ENCODE measurements at regions not wholly inside any gene's neighbourhood (a gene's known extent, or its start where the extent isn't known, plus 50 kb on each side); places are given as distances from the start of the nearest gene placed in this dataset.

DNA sequence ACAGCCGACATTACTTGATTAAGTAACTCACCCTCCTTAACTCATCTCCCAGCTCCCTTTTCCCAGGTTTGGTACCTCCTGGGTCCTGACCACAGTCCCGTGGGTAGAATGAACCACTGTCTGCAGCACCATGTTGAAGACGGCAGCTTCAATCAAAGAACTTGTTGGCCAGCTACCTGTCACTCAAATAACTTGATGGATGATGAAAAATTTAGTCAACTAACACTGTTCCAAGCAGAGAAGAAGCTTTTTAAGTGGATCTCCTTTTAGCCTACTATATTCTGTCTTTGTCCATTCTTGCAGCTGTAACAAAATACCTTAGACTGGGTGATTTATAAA, 138.4 kb upstream of the F3 start:
- Mint-ChIP-seq H3K4me3 (no peak overlapping the region), H3K9me3 (no peaks in the 10 kb centered on the region), H3K27me3 (ENCODE audit: low read depth) (no peaks in the 10 kb centered on the region), H3K4me1 (ENCODE audit: low read depth) (no peaks in the 10 kb centered on the region), H3K27ac (no peak overlapping the region), H3K36me3 (ENCODE audit: low read depth) (no peaks in the 10 kb centered on the region)
- DNase-seq (ENCODE audit: low spot score): no peak

DNA sequence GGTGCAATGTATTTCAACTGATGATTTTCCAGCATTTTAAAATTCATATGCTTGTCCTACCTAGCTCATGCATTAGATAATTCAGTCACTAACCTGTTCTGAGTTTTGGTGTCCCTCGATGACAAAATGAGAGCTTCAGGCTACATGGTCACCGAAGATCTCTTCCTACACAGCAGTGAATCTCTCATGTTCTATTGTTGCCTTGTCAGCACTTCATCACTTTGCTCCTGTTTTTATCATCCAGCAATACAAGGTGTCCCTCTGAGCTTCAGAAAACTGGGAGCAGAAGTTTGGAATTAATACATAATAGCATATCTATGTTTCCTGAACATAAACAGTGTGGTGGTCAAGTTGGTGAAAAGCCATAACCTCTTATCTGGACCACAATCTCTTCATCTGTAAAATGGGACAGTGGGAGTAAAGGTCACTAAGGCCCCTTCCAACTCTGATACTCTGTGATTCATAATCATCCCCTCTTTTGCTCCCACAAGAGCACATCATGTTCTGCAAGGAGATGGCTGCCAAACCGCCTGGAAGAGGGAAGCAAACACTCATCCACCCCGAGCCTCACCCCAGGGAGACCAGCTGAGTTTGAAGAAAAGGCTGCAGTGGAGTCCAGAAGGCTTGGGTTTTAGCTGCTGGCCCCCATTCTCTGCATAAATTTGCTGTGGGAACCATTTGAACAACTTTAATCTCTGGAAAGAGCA, 137.9 kb upstream of the F3 start:
- H3K36me3 Mint-ChIP-seq (ENCODE audit: low read depth): no peaks in the 10 kb centered on the region

DNA sequence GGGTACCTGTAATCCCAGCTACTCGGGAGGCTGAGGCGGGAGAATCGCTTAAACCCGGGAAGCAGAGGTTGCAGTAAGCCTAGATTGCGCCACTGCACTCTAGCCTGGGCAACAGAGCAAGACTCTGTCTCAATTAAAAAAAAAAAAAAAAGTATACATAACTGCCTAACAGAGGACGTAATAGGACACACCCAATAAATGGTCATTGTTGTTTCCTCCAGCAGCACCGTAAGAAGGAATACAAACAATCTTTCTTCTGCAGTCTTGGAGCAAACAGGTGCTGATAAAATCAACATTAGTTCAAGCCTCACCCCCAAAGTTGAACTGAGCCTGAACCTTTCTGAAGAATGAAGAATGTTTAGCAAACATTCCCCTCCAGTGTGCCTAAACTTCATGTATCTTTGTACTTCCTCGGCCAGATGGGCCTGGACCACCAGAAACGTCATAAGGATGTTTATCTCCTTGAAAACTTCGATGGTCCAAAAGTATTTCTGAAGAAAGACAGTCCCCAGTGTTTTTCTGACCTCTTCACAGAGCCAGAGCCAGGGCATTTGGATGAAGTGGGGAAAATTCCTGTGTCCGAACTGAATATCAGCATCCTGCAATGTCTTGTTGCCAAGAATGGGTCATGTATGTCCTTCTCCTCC, 136.8 kb upstream of the F3 start:
- no peak for DNase-seq (ENCODE audit: low spot score)
- no peak overlapping the region for H3K27ac Mint-ChIP-seq
- H3K27me3 Mint-ChIP-seq (ENCODE audit: low read depth): no peaks in the 10 kb centered on the region
- H3K9me3 Mint-ChIP-seq: no peaks in the 10 kb centered on the region
- no peaks in the 10 kb centered on the region for H3K36me3 Mint-ChIP-seq (ENCODE audit: low read depth)
- H3K4me1 Mint-ChIP-seq (ENCODE audit: low read depth): no peaks in the 10 kb centered on the region
- no peak overlapping the region for H3K4me3 Mint-ChIP-seq

More for the DNA sequence above, 137.9 kb upstream of the F3 start:
- Mint-ChIP-seq H3K4me1 (ENCODE audit: low read depth) (no peaks in the 10 kb centered on the region), H3K9me3 (no peaks in the 10 kb centered on the region), H3K4me3 (no peak overlapping the region), H3K27me3 (ENCODE audit: low read depth) (no peaks in the 10 kb centered on the region), H3K27ac (no peak overlapping the region)
- no peak for DNase-seq (ENCODE audit: low spot score)

DNA sequence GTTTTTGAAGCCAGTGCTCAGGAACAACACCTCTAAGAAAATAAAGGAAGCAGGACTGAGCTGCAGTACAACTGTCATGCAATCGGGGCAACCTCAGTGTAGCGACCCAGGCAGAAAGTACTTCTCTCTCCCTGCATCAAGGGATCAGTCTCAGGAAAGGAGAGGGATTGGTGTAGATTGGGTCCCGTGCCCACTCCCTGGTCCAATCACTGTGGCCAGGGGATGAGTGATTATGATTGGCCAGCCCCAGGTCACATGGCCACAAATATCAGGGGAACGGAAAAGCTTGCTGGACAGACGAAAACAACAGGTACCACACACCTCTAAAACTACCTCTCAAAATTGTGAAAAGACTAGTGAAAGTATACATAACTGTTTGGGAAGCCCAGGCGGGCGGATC, 136.2 kb upstream of the F3 start:
- H3K27ac Mint-ChIP-seq: no peak overlapping the region
- H3K4me3 Mint-ChIP-seq: no peak overlapping the region
- H3K9me3 Mint-ChIP-seq: no peaks in the 10 kb centered on the region
- no peaks in the 10 kb centered on the region for H3K4me1 Mint-ChIP-seq (ENCODE audit: low read depth)
- H3K36me3 Mint-ChIP-seq (ENCODE audit: low read depth): no peaks in the 10 kb centered on the region
- no peak for DNase-seq (ENCODE audit: low spot score)
- no peaks in the 10 kb centered on the region for H3K27me3 Mint-ChIP-seq (ENCODE audit: low read depth)

DNA sequence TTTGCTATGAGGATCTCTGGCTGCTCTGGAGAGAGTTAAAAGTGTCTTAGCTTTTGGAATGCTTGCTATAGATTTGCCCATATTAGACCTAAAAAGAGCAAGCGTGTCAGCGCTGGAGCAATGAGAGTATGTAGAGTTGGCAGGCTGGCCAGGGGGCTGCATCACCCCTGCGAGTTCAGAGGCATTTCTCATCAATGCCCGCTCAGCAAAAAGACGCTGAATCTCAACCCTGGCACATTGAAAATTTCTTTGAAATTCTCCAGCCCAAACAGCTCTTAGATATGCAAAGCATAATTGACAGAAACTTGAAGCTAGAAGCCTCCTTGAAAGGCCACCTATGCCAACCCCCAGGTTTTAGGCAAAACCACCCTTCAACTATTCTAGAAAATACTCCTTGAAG, 135.5 kb upstream of the F3 start:
- no peaks in the 10 kb centered on the region for H3K36me3 Mint-ChIP-seq (ENCODE audit: low read depth)
- no peaks in the 10 kb centered on the region for H3K9me3 Mint-ChIP-seq
- no peak for DNase-seq (ENCODE audit: low spot score)
- no peaks in the 10 kb centered on the region for H3K4me1 Mint-ChIP-seq (ENCODE audit: low read depth)
- H3K27me3 Mint-ChIP-seq (ENCODE audit: low read depth): no peaks in the 10 kb centered on the region
- H3K4me3 Mint-ChIP-seq: no peak overlapping the region
- H3K27ac Mint-ChIP-seq: no peak overlapping the region

DNA sequence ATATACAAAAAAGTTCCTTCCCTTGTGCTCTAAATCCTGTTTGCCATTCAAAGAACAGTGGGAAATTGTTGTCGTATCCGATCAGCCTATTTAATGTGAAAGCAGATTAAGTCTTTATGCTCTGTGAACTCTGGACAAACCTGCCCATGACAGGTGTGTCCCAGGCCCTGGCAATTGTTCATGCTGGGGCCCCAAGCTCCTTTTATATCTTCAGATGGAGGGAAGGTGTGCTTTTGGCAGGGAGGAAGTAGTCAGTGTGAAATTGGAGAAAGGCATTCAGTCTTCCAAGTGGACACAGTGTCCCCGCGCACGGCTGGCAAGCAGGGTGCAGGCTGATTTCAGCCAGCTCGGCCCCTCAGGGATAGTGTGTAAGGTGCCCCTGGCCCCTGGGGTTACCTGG, 135.1 kb upstream of the F3 start:
- Mint-ChIP-seq H3K9me3 (no peaks in the 10 kb centered on the region), H3K27me3 (ENCODE audit: low read depth) (no peaks in the 10 kb centered on the region), H3K27ac (no peak overlapping the region), H3K36me3 (ENCODE audit: low read depth) (no peaks in the 10 kb centered on the region), H3K4me1 (ENCODE audit: low read depth) (no peaks in the 10 kb centered on the region), H3K4me3 (no peak overlapping the region)
- DNase-seq (ENCODE audit: low spot score): no peak

DNA sequence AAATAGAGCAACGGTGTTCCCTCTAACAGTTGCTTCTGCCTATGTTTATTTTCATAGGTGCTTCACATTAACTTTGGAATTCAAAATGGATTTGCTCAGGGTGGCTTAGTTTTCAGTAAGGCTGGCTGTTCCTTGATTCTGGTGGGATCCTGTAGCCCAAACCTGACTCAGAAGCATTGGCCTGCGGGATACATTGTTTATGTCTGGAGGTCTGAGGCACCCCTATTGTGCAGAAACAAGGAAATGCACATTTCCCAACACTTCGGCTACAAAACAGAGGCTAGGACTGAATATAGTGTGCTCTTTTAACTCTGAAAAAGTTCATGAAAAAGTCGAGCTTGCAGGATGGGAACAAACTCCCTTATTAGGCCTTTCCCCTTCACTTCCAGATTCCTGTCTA, 133.8 kb upstream of the F3 start:
- Mint-ChIP-seq H3K27me3 (ENCODE audit: low read depth) (no peaks in the 10 kb centered on the region), H3K27ac (no peak overlapping the region), H3K36me3 (ENCODE audit: low read depth) (no peaks in the 10 kb centered on the region), H3K4me1 (ENCODE audit: low read depth) (no peaks in the 10 kb centered on the region), H3K9me3 (no peaks in the 10 kb centered on the region), H3K4me3 (no peak overlapping the region)
- DNase-seq (ENCODE audit: low spot score): no peak

DNA sequence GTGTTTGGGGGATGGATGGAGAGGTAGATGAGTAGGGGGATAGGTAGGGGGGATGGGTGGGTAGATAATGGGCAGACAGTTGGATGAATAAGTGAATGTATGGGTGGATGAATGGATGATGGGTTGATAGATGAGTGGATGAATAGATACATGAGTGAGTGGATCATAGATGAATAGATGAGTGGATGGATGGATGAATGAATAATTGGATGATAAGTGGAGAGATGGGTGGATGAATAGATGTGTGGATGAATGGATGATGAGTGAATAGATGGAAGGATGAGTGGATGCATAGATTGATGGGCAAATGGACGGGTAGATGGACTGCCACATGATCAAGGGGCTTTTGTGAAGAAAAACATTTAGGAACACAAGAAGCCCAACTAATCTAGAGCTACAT, 133.3 kb upstream of the F3 start:
- H3K27ac Mint-ChIP-seq: no peak overlapping the region

DNA sequence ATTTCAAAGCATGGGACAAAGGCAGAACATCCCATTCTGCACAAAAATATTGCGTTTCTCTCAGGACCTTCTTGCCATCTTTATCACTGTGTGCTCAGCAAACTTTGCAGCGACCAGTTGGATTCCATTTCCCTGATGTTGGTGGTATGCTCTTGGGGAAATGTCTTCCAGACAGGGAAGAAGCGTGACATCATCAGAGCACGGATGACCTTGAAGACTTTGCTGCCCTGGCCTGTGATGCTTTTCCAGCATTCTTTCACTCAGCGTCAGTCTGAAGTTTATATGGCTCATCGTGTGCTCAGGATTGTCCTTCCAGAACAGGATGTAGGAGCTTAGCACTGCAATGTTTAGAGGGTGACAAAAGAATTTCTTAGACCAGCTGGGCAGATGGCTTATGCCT, 131.4 kb upstream of the F3 start:
- H3K9me3 Mint-ChIP-seq: no peaks in the 10 kb centered on the region
- no peaks in the 10 kb centered on the region for H3K4me1 Mint-ChIP-seq (ENCODE audit: low read depth)
- no peak for DNase-seq (ENCODE audit: low spot score)
- no peak overlapping the region for H3K4me3 Mint-ChIP-seq
- H3K27me3 Mint-ChIP-seq (ENCODE audit: low read depth): peaks cover 6% of the 10 kb centered on the region
- H3K27ac Mint-ChIP-seq: no peak overlapping the region
- H3K36me3 Mint-ChIP-seq (ENCODE audit: low read depth): no peaks in the 10 kb centered on the region

More for the DNA sequence above, 133.3 kb upstream of the F3 start:
- Mint-ChIP-seq H3K9me3 (no peaks in the 10 kb centered on the region), H3K27me3 (ENCODE audit: low read depth) (no peaks in the 10 kb centered on the region), H3K4me1 (ENCODE audit: low read depth) (no peaks in the 10 kb centered on the region), H3K4me3 (no peak overlapping the region), H3K36me3 (ENCODE audit: low read depth) (no peaks in the 10 kb centered on the region)
- DNase-seq (ENCODE audit: low spot score): no peak

DNA sequence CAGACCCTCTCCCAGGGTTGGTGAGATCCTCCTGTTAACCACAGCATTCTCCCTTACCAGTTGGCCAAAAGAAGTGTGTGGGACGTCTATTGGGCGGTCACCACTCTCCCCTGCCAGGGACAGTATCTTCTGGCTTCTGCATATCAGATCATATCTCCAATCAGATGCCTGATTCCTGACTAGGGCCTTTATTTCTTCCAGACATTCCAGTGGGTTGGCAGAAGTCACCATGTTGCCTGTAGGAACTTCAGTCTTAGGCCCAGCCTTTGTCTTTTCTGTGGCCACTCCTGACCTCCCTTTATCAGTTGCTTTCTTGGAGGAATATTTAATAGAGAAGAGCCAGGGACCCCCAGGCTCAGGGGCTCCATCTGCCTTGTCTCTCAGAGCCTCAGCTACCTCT, 130.4 kb upstream of the F3 start:
- H3K9me3 Mint-ChIP-seq: no peaks in the 10 kb centered on the region
- H3K4me3 Mint-ChIP-seq: no peak overlapping the region
- no peak overlapping the region for H3K27ac Mint-ChIP-seq
- no peak for DNase-seq (ENCODE audit: low spot score)
- no peaks in the 10 kb centered on the region for H3K4me1 Mint-ChIP-seq (ENCODE audit: low read depth)
- no peaks in the 10 kb centered on the region for H3K36me3 Mint-ChIP-seq (ENCODE audit: low read depth)
- H3K27me3 Mint-ChIP-seq (ENCODE audit: low read depth): peaks cover 14% of the 10 kb centered on the region

DNA sequence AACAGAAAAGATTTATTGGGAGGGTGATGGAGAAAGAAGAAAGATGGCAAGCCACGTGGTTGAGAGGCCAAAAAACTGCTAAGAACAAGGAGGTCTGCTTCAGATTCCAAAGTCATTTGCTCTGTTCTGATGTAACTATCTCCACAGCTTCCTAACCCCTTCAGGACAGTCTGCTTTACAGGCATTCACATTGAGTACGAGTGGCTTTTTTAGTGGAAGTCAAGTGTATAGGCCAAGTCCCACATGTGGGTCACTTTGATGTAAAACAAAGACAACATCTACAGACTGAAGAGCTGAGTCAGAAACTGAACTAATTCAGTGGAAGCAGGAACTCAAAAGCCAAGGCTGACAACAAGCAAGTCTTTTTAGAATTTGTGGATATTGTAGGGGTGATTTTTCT, 128.7 kb upstream of the F3 start:
- H3K36me3 Mint-ChIP-seq (ENCODE audit: low read depth): no peaks in the 10 kb centered on the region
- no peak overlapping the region for H3K4me3 Mint-ChIP-seq
- peaks cover 25% of the 10 kb centered on the region for H3K27me3 Mint-ChIP-seq (ENCODE audit: low read depth)
- no peaks in the 10 kb centered on the region for H3K4me1 Mint-ChIP-seq (ENCODE audit: low read depth)
- no peak overlapping the region for H3K27ac Mint-ChIP-seq
- DNase-seq (ENCODE audit: low spot score): no peak
- H3K9me3 Mint-ChIP-seq: no peaks in the 10 kb centered on the region

DNA sequence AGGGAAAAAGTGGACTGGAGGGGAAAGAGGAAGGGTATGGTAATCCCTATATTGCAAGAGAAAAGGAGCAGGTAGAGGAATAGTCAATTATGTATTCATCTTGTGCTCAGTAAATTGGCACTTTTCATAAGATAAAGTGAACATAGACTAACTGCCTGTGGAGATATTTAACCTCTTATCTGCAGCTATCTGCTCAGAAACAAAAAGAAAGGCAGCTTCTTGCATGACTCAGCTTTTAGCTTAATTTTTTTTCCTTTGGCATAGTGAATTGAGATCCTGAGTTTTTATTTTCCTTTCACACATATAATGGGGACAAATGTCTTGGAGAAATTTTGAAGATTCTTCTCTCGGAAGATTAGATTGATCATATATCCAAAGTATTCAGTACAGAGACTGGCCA, 127.6 kb upstream of the F3 start:
- no peaks in the 10 kb centered on the region for H3K9me3 Mint-ChIP-seq
- no peaks in the 10 kb centered on the region for H3K36me3 Mint-ChIP-seq (ENCODE audit: low read depth)
- H3K27me3 Mint-ChIP-seq (ENCODE audit: low read depth): peaks cover 25% of the 10 kb centered on the region

DNA sequence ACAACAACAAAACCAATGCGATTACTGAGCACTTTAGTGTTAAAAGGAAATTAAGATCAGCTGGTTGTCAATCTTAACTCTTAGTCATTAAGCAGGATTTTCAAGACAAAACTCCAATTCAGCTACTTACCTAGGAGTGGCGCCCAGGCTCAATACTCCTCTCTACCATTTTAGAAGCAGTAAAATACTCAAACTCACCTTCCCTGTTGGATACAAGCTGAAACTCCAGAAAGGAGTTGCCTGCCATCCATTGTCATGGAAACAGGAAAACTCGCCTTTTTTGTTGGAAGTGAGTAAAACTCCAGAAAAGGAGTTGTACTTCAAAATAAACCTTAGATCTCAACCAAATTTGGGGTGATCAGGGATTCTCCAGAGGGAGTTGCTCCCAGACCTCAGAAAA, 127.0 kb upstream of the F3 start:
- Mint-ChIP-seq H3K4me1 (ENCODE audit: low read depth) (no peaks in the 10 kb centered on the region), H3K4me3 (no peak overlapping the region), H3K9me3 (no peaks in the 10 kb centered on the region), H3K27ac (no peak overlapping the region), H3K27me3 (ENCODE audit: low read depth) (peaks cover 25% of the 10 kb centered on the region), H3K36me3 (ENCODE audit: low read depth) (no peaks in the 10 kb centered on the region)
- no peak for DNase-seq (ENCODE audit: low spot score)

More for the DNA sequence above, 127.6 kb upstream of the F3 start:
- Mint-ChIP-seq H3K4me3 (no peak overlapping the region), H3K4me1 (ENCODE audit: low read depth) (no peaks in the 10 kb centered on the region), H3K27ac (no peak overlapping the region)
- DNase-seq (ENCODE audit: low spot score): no peak

DNA sequence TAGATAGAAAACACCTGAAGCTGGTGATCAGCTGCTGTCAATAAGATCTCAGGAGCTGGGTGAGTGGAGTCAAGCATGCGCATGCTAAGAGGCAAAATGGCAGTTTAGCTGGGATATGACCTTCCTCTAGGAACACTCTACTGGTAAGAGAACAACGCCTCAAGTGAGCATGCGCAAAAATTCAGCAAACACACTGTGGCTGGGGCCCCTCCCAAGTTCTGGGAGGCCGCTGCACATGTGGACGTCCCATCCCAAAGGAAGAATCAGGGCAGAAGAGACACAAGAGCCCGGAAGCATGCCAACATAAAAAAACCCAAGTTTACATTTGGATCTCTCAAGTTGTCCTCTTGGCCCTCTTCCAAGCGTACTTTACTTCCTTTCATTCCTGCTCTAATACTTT, 126.3 kb upstream of the F3 start:
- H3K4me1 Mint-ChIP-seq (ENCODE audit: low read depth): no peaks in the 10 kb centered on the region
- H3K27ac Mint-ChIP-seq: no peak overlapping the region
- no peak overlapping the region for H3K4me3 Mint-ChIP-seq
- H3K27me3 Mint-ChIP-seq (ENCODE audit: low read depth): peaks cover 27% of the 10 kb centered on the region
- no peaks in the 10 kb centered on the region for H3K9me3 Mint-ChIP-seq
- no peaks in the 10 kb centered on the region for H3K36me3 Mint-ChIP-seq (ENCODE audit: low read depth)
- DNase-seq (ENCODE audit: low spot score): no peak

DNA sequence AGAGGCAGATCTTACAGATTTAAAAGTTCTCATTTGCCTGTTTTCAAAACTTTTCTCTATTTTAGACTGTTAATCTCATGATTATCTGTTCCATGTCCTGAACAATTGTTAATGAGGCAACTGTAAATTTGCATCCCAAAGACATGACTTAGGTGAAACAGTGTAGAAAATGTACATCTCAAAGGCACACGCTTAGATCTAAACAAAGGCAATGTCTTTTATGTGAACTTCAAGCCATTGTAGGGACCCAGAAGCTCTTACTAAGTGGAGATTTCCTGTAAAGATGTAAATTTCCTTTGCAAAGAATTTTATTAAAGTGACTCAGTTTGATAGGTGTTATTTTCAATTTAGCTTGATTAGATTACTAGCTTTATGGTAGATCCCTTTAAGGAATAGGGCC, 125.2 kb upstream of the F3 start:
- Mint-ChIP-seq H3K27me3 (ENCODE audit: low read depth) (peaks cover 27% of the 10 kb centered on the region), H3K27ac (no peak overlapping the region), H3K4me3 (no peak overlapping the region), H3K4me1 (ENCODE audit: low read depth) (no peaks in the 10 kb centered on the region), H3K36me3 (ENCODE audit: low read depth) (no peaks in the 10 kb centered on the region), H3K9me3 (no peaks in the 10 kb centered on the region)
- DNase-seq (ENCODE audit: low spot score): no peak
